ENCODE measurements at regions not wholly inside any gene's neighbourhood (a gene's known extent, or its start where the extent isn't known, plus 50 kb on each side); places are given as distances from the start of the nearest gene placed in this dataset.
A peak's percentile ranks its signal among the peaks of the same experiment; 100 is the strongest.

DNA sequence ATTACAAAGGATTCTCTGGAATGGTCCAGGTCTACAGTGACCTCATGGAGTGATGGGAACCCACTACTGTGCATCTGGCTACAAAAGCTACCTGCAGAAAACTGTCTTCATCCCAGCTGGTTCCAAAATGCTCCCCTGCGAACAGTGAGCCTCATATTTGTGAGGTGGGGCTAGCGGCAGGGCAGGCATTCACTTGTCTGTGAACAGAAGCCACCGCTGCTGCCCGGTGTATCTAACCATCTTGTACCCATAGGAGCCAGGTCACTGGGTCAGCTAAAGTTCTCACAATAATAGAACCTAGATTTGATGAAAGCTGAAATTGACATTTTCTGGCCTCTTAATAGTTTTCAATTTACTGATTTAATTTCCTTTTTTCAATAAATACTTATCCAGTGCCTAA lies 150.7 kb downstream of the KLF13 start:
- Mint-ChIP-seq H3K27me3 (no peaks in the 10 kb centered on the region), H3K4me3 (no peak overlapping the region), H3K9me3 (peaks cover 0 to 1% (median 0%) of the 10 kb centered on the region in 9 donors), H3K27ac (peak overlapping the region in 8 of 10 donors; percentile 38 to 86 (median 72)), H3K36me3 (peaks cover 0 to 10% (median 0%) of the 10 kb centered on the region in 3 donors), H3K4me1 (peaks cover 39 to 82% (median 73%) of the 10 kb centered on the region in 4 donors)
- DNase-seq: no peak
- no peak for ATAC-seq
- POLR2A ChIA-PET: interaction anchor here (1.1 to 1.4 kb wide), 2 partner anchors 11 to 111 kb away, joined by 3 to 4 read pairs; no protein-coding TSS in a partner anchor

- peaks cover 0 to 2% (median 0%) of the 10 kb centered on the region in 5 donors for H3K27me3 Mint-ChIP-seq
- H3K4me3 Mint-ChIP-seq: no peak overlapping the region
- H3K27ac Mint-ChIP-seq: peak overlapping the region in 9 of 10 donors; percentile 2 to 87 (median 75)
- peaks cover 0 to 10% (median 0%) of the 10 kb centered on the region in 3 donors for H3K36me3 Mint-ChIP-seq
- POLR2A ChIA-PET: interaction anchor here (0.8 to 7.3 kb wide), 2 partner anchors 40 to 152 kb away, joined by 3 to 168 read pairs; partner anchors contain the start of gene KLF13
- H3K4me1 Mint-ChIP-seq: peaks cover 36 to 82% (median 72%) of the 10 kb centered on the region in 4 donors
- no peak for DNase-seq
- H3K9me3 Mint-ChIP-seq: peaks cover 0 to 1% (median 0%) of the 10 kb centered on the region in 9 donors
- ATAC-seq: no peak
Measured at GRCh38 chr15:31477851-31478701, 151.4 kb downstream of the KLF13 start.

DNA sequence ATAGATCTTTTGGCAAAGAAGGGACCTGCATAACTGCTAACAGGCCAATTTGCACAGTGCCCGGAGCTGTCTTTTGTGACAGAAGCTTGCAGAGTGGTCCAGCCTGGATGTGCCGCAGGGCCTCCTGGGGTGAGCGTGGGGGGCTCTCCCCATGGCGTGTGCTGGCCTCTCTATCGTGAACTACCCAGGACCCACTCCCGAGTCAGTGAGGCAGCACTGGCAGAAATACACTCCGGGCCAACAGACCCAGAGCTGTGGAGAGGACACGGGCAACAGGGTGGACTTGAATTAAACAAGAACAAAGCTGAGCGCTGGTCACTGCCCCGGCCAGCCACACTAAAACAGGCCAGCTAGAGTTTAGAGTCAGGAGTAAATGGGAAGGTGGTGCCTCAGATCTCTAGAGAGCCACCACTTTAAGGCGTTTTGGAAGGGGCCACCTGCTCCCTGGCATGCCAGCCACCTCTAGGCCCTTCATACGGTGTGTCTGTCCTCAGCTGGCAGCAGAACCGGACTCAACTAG lies 152.1 kb downstream of the KLF13 start:
- POLR2A ChIA-PET: interaction anchor here (0.8 to 7.3 kb wide), 2 partner anchors 41 to 152 kb away, joined by 3 to 168 read pairs; partner anchors contain the start of gene KLF13
- H3K4me3 Mint-ChIP-seq: peak overlapping the region in 2 of 10 donors; percentile 2 to 30
- peaks cover 0 to 1% (median 0%) of the 10 kb centered on the region in 9 donors for H3K9me3 Mint-ChIP-seq
- H3K27me3 Mint-ChIP-seq: peaks cover 0 to 2% (median 0%) of the 10 kb centered on the region in 5 donors
- DNase-seq (no peak), ATAC-seq (no peak)
- peak overlapping the region in 8 of 10 donors; percentile 36 to 86 (median 66) for H3K27ac Mint-ChIP-seq
- peaks cover 0 to 10% (median 0%) of the 10 kb centered on the region in 3 donors for H3K36me3 Mint-ChIP-seq
- peaks cover 31 to 75% (median 65%) of the 10 kb centered on the region in 4 donors for H3K4me1 Mint-ChIP-seq

- POLR2A ChIA-PET: interaction anchor here (1.4 to 7.3 kb wide), 2 partner anchors 43 to 117 kb away, joined by 4 to 168 read pairs; no protein-coding TSS in a partner anchor
- peaks cover 0 to 10% (median 0%) of the 10 kb centered on the region in 3 donors for H3K36me3 Mint-ChIP-seq
- H3K9me3 Mint-ChIP-seq: no peaks in the 10 kb centered on the region
- peaks cover 0 to 6% (median 0%) of the 10 kb centered on the region in 5 donors for H3K27me3 Mint-ChIP-seq
- H3K27ac Mint-ChIP-seq: peak overlapping the region in 8 of 10 donors; percentile 30 to 82 (median 60)
- ATAC-seq: no peak
- H3K4me1 Mint-ChIP-seq: peaks cover 29 to 69% (median 64%) of the 10 kb centered on the region in 4 donors
- H3K4me3 Mint-ChIP-seq: peak overlapping the region in 8 of 10 donors; percentile 5 to 59 (median 42)
- no peak for DNase-seq
Measured at GRCh38 chr15:31480356-31481025, 153.9 kb downstream of the KLF13 start.

DNA sequence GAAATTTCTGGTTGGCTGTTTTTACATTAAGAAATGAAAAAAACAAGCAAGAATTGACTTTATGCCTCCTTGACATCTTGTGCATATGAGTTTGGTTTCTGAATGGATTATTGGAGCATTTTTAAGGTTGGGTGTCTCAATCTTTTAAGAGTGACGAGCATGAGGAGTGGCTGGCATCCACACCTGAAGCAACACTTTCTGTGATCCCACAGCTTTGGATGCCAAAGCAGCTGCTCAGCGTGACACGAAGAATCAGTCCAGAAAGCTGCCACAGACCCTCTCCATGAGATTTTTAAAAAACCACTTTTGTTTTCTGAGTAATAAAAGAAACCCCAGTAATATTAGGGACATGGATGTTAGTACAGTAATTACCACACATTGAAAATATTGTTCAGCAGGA lies 154.5 kb downstream of the KLF13 start:
- Mint-ChIP-seq H3K9me3 (no peaks in the 10 kb centered on the region), H3K27ac (peak overlapping the region in 7 of 10 donors; percentile 30 to 85 (median 67)), H3K4me3 (peak overlapping the region in 6 of 10 donors; percentile 34 to 97 (median 54)), H3K4me1 (peaks cover 30 to 64% (median 60%) of the 10 kb centered on the region in 4 donors), H3K36me3 (peaks cover 0 to 10% (median 0%) of the 10 kb centered on the region in 3 donors), H3K27me3 (peaks cover 0 to 6% (median 0%) of the 10 kb centered on the region in 5 donors)
- ATAC-seq (no peak), DNase-seq (no peak)
- POLR2A ChIA-PET: interaction anchor here (0.7 to 7.3 kb wide), 9 partner anchors 11 to 154 kb away, joined by 3 to 168 read pairs (median 14); partner anchors contain the start of gene KLF13

DNA sequence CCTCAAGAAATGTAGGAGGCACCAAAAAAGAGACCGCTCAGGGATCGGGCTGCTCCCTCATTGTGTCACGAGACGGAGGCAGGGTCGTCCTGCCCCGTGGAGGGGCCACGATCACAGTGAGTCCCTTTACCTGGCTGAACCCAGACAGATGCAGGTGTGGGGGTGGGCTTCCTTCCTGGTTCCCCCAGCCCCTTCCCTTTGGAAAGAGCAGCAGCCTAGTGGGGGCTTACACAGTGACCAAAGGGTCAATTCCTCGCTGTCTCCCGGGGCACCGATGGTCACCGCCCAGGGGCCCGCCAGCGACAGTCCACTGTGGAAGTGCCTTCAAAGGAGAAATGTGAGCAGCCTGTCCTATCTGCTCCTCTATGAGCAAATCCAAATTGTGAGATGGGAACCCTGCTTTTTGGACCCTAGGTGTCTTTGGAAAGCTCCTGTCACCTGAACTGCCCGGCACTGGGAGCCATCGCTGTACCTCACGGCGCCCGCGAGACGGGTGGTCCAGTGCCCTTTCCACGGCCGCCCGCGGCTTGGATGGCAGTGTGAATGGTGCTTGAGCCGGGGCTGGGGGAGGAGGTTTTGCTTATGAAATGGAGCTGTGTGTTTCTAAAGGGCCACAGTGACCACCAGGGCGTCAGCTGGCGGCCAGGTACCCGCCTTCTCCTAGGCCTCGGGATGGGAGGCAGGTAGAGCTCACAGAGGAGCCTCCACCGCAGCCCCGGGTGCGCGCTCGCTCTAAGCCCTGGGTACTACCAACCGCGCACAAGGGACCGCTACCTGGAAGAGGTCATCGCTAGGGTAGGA lies 155.7 kb downstream of the KLF13 start:
- peaks cover 0 to 6% (median 0%) of the 10 kb centered on the region in 5 donors for H3K27me3 Mint-ChIP-seq
- peaks cover 31 to 67% (median 59%) of the 10 kb centered on the region in 4 donors for H3K4me1 Mint-ChIP-seq
- no peak for DNase-seq

GRCh38 chr15:31483053-31483985 lies 156.7 kb downstream of the KLF13 start:
- Mint-ChIP-seq H3K9me3 (no peaks in the 10 kb centered on the region), H3K4me3 (peak overlapping the region; percentile 90 to 98 (median 97)), H3K4me1 (peaks cover 31 to 69% (median 60%) of the 10 kb centered on the region in 4 donors), H3K36me3 (peaks cover 0 to 7% (median 0%) of the 10 kb centered on the region in 3 donors), H3K27me3 (peaks cover 0 to 6% (median 0%) of the 10 kb centered on the region in 5 donors), H3K27ac (peak overlapping the region; percentile 89 to 98 (median 96))
- ATAC-seq: peak; percentile 72 to 79
- peak; percentile 33 to 76 (median 50) for DNase-seq
- POLR2A ChIA-PET: interaction anchor here (0.6 to 7.3 kb wide), 34 partner anchors 9 to 283 kb away, joined by 3 to 168 read pairs (median 6); partner anchors contain the start of gene KLF13

More for the DNA sequence above, 155.7 kb downstream of the KLF13 start:
- POLR2A ChIA-PET: interaction anchor here (0.6 to 7.3 kb wide), 27 partner anchors 8 to 282 kb away, joined by 3 to 168 read pairs (median 5); partner anchors contain the start of gene KLF13
- H3K36me3 Mint-ChIP-seq: peaks cover 0 to 10% (median 0%) of the 10 kb centered on the region in 3 donors
- no peak for ATAC-seq
- no peaks in the 10 kb centered on the region for H3K9me3 Mint-ChIP-seq
- H3K4me3 Mint-ChIP-seq: peak overlapping the region; percentile 90 to 98 (median 97)
- peak overlapping the region; percentile 74 to 98 (median 95) for H3K27ac Mint-ChIP-seq

DNA sequence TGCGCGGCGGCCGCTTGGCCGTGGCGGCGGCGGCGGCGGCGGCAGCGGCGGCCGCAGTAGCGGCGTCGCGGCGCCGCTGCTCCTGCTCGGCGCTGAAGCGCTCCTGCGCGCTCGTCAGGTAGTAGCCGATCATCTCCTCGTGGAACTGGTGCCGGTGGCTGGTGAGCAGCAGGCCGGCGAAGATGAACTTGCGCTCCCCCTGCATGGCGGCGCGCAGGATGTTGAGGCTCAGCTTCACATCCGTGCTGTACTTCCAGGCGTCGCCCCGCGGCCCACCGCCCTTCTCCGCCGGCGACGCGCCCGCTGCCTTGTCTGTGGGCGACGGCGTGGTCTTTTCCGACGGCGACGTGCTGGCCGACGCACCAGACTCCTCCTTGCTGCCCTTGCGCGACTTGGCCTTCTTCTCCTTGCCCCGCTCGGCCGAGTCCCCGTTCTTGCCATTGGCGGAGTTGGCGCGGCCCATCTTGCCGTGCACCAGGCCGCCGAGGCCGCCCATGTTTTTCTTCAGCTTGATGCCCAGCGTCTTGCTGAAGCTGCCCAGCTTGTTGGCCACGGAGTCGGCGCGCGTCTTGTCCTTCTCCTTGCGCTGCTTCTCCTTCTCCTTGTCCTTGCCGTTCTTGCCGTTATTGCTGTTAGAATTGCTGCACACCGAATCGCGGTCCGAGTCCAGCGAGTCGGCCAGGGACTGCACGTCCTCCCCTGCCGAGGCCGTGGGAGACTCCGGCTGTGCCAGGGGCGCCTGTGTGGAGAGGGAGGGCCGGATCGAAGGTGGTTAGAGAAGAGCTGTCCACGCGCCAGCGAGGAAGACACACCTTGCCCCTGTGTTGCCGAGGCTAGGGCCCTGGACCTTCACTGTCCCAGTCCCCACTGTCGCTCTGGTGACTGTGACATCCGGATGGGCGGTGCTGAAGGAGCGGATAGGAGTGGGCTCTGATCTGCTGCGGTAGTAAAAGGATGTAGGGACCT lies 157.6 kb downstream of the KLF13 start:
- peaks cover 0 to 2% (median 0%) of the 10 kb centered on the region in 3 donors for H3K36me3 Mint-ChIP-seq
- POLR2A ChIA-PET: interaction anchor here (0.6 to 7.3 kb wide), 27 partner anchors 10 to 277 kb away, joined by 3 to 168 read pairs (median 7); partner anchors contain the start of gene KLF13
- H3K27ac Mint-ChIP-seq: peak overlapping the region; percentile 69 to 95 (median 90)
- H3K9me3 Mint-ChIP-seq: no peaks in the 10 kb centered on the region
- DNase-seq (peak; percentile 23 to 74 (median 50)), ATAC-seq (peak; percentile 52 to 59)
- H3K27me3 Mint-ChIP-seq: peaks cover 0 to 6% (median 0%) of the 10 kb centered on the region in 5 donors
- peaks cover 32 to 73% (median 59%) of the 10 kb centered on the region in 4 donors for H3K4me1 Mint-ChIP-seq
- H3K4me3 Mint-ChIP-seq: peak overlapping the region; percentile 77 to 93 (median 88)

GRCh38 chr15:31484986-31485385 lies 158.4 kb downstream of the KLF13 start:
- Mint-ChIP-seq H3K27ac (peak overlapping the region; percentile 11 to 95 (median 72)), H3K36me3 (peaks cover 0 to 2% (median 0%) of the 10 kb centered on the region in 3 donors), H3K9me3 (no peaks in the 10 kb centered on the region), H3K4me3 (peak overlapping the region; percentile 77 to 93 (median 88)), H3K27me3 (peaks cover 0 to 6% (median 0%) of the 10 kb centered on the region in 5 donors), H3K4me1 (peaks cover 32 to 72% (median 59%) of the 10 kb centered on the region in 4 donors)
- DNase-seq (peak in 1 of 10 donors; percentile 14), ATAC-seq (no peak)
- POLR2A ChIA-PET: interaction anchor here (1.6 to 7.3 kb wide), 13 partner anchors 11 to 278 kb away, joined by 5 to 168 read pairs (median 16); partner anchors contain the start of gene KLF13

Data from naive thymus-derived CD8-positive, alpha-beta T cell (primary cell).